HEK293 (cell line): ENCODE measurements at regions not wholly inside any gene's neighbourhood (a gene's known extent, or its start where the extent isn't known, plus 50 kb on each side); places are given as distances from the start of the nearest gene placed in this dataset.

Source experiments
- BCL6B ChIP-seq: fragments of 450-650 bp; formaldehyde crosslinking; IDR thresholded peaks from 2 replicates; pipeline ENCODE4 v1.5.1; 2017; ENCODE audit warnings: missing biosample characterization, missing genetic modification characterization
- CTCF ChIP-seq: fragments of 450-650 bp; formaldehyde crosslinking; IDR thresholded peaks from 2 replicates; pipeline ENCODE4 v1.5.1; 2016; ENCODE audit warnings: missing biosample characterization, missing genetic modification characterization
- REST ChIP-seq: fragments of 450-650 bp; formaldehyde crosslinking; IDR thresholded peaks from 2 replicates; pipeline ENCODE4 v1.5.1; 2016; ENCODE audit warnings: missing biosample characterization, missing genetic modification characterization
- ZIC2 ChIP-seq: fragments of 450-650 bp; formaldehyde crosslinking; IDR thresholded peaks from 2 replicates; pipeline ENCODE4 v1.5.1; 2016; ENCODE audit warnings: missing biosample characterization, missing genetic modification characterization
- ZNF121 ChIP-seq: fragments of 450-650 bp; formaldehyde crosslinking; IDR thresholded peaks from 2 replicates; pipeline ENCODE4 v1.5.1; 2016; ENCODE audit warnings: missing biosample characterization, missing genetic modification characterization
- ZNF157 ChIP-seq: fragments of 450-650 bp; formaldehyde crosslinking; IDR thresholded peaks from 2 replicates; pipeline ENCODE4 v1.5.1; 2016; ENCODE audit warnings: missing biosample characterization, missing genetic modification characterization
- ZNF18 ChIP-seq: fragments of 450-650 bp; formaldehyde crosslinking; IDR thresholded peaks from 2 replicates; pipeline ENCODE4 v1.5.1; 2016; ENCODE audit warnings: missing biosample characterization, missing genetic modification characterization
- ZNF274 ChIP-seq, 2 experiments: fragments of 200-500 bp in 1 of 2; fragments of 450-650 bp in 1 of 2; sonication (Bioruptor generic) in 1 of 2; formaldehyde crosslinking in 1 of 2; IDR thresholded peaks; 2 replicates each; pipeline versions ENCODE4 v1.5.1 to v1.6.1; 2014 to 2016; ENCODE audit warnings: borderline replicate concordance in 1 of 2, inconsistent platforms in 1 of 2, low read length in 1 of 2, missing biosample characterization in 1 of 2, missing genetic modification characterization in 1 of 2
- ZNF302 ChIP-seq: fragments of 450-650 bp; formaldehyde crosslinking; IDR thresholded peaks from 2 replicates; pipeline ENCODE4 v1.5.1; 2016; ENCODE audit warnings: missing biosample characterization, missing genetic modification characterization, low read depth
- ZNF416 ChIP-seq: fragments of 450-650 bp; formaldehyde crosslinking; IDR thresholded peaks from 2 replicates; pipeline ENCODE4 v1.5.1; 2016; ENCODE audit warnings: missing biosample characterization, missing genetic modification characterization
- ZNF449 ChIP-seq: fragments of 450-650 bp; formaldehyde crosslinking; IDR thresholded peaks from 2 replicates; pipeline ENCODE4 v1.5.1; 2017; ENCODE audit warnings: missing biosample characterization, mild to moderate bottlenecking, missing genetic modification characterization, moderate library complexity
- ZNF639 ChIP-seq: fragments of 450-650 bp; formaldehyde crosslinking; IDR thresholded peaks from 2 replicates; pipeline ENCODE4 v1.5.1; 2016; ENCODE audit warnings: missing biosample characterization, missing genetic modification characterization
- ZNF76 ChIP-seq: fragments of 450-650 bp; formaldehyde crosslinking; IDR thresholded peaks from 2 replicates; pipeline ENCODE4; 2016; ENCODE audit warnings: low read depth, missing biosample characterization, missing genetic modification characterization, borderline replicate concordance
- ZNF792 ChIP-seq: fragments of 450-650 bp; formaldehyde crosslinking; IDR thresholded peaks from 2 replicates; pipeline ENCODE4 v1.5.1; 2016; ENCODE audit warnings: missing biosample characterization, missing genetic modification characterization

GRCh38 chr2:5794012-5794411, 101.8 kb downstream of the SOX11 start:
- TF ChIP-seq BCL6B (tag by site-specific recombination) = no peak
- no peak for TF ChIP-seq ZNF639 (tag by site-specific recombination)
- TF ChIP-seq ZNF76 (tag by site-specific recombination) = no peak
- no peak for TF ChIP-seq ZNF449 (tag by site-specific recombination)
- TF ChIP-seq CTCF (tag by site-specific recombination) = no peak
- TF ChIP-seq ZNF792 = no peak
- TF ChIP-seq ZNF157 (tag by site-specific recombination) = no peak
- TF ChIP-seq ZNF274 (IDR thresholded peaks at IDR 0.05; ENCODE audit: low read length) = no peak
- no peak for TF ChIP-seq ZNF274 (tag by site-specific recombination; IDR thresholded peaks at IDR 0.05; ENCODE audit: borderline replicate concordance)
- no peak for TF ChIP-seq REST (tag by site-specific recombination)
- TF ChIP-seq ZNF18 (tag by site-specific recombination) = no peak
- TF ChIP-seq ZIC2 (tag by site-specific recombination) = no peak
- TF ChIP-seq ZNF121 = no peak
- no peak for TF ChIP-seq ZNF302 (tag by site-specific recombination)
- TF ChIP-seq ZNF416 (tag by site-specific recombination) = no peak
